Esophagus muscularis mucosa (tissue), 4 donors: ENCODE measurements at regions not wholly inside any gene's neighbourhood (a gene's known extent, or its start where the extent isn't known, plus 50 kb on each side); places are given as distances from the start of the nearest gene placed in this dataset.
"Not testable (repeated sequence)": the region's sequence is repeated elsewhere in the genome, so short reads cannot be mapped to it uniquely, and the experiment has no call there.

ENCODE experiments used
- DNase-seq: peaks from one replicate; pipeline ENCODE4 v3.0.0-alpha.2; 2017; ENCODE audit errors: extremely low spot score
- H3K27ac ChIP-seq, 4 donors: fragments of 200-600 bp; sonication (generic); replicated peaks in 1 of 4; 1 replicate in 3 of 4; 2 replicates in 1 of 4; pipeline ENCODE4 v1.5.1; 2016 to 2019; ENCODE audit warnings: mild to moderate bottlenecking in 1 of 4
- H3K27me3 ChIP-seq, 4 donors: fragments of 200-600 bp; sonication (generic); one replicate each; pipeline versions ENCODE4 v1.5.1 to v1.6.0; 2016 to 2019
- H3K36me3 ChIP-seq, 4 donors: fragments of 200-600 bp; sonication (generic); one replicate each; pipeline ENCODE4 v1.5.1; 2016 to 2019
- H3K4me1 ChIP-seq, 4 donors: fragments of 200-600 bp; sonication (generic); one replicate each; pipeline ENCODE4 v1.5.1; 2016 to 2019
- H3K4me3 ChIP-seq, 4 donors: fragments of 200-600 bp; sonication (generic); 1 replicate in 2 of 4; 2 replicates in 2 of 4; pipeline ENCODE4 v1.5.1; 2016 to 2019; ENCODE audit warnings: mild to moderate bottlenecking in 4 of 4, moderate library complexity in 1 of 4
- H3K9me3 ChIP-seq, 4 donors: fragments of 200-600 bp; sonication (generic); 1 replicate in 3 of 4; 2 replicates in 1 of 4; pipeline ENCODE4 v1.5.1; 2016 to 2019
- EP300 ChIP-seq: sonication (generic); formaldehyde crosslinking; IDR thresholded peaks from one replicate; pipeline ENCODE4 v1.6.1; 2017; ENCODE audit warnings: antibody characterized with exemption
- POLR2A ChIP-seq: fragments of 450-650 bp; IDR thresholded peaks from one replicate; pipeline ENCODE4 v1.6.1; 2017; ENCODE audit warnings: antibody characterized with exemption, moderate library complexity, mild to moderate bottlenecking, low read depth
- POLR2AphosphoS5 ChIP-seq, 2 donors: sonication (generic); formaldehyde crosslinking; IDR thresholded peaks; one replicate each; pipeline ENCODE4 v1.6.1; 2017; ENCODE audit warnings: antibody characterized with exemption in 2 of 2
- WGBS: methylation state at CpG from one replicate; pipeline ENCODE4 v1.1.5; 2018; 5-methylcytosine and 5-hydroxymethylcytosine counted together
- intact Hi-C: fragments of 100-400 bp; cut with DNase I; formaldehyde crosslinking; loops from one replicate; pipeline ENCODE4 v1.15.1; 2023
- TF ChIP-seq, protein P1 (sequence below), 3 experiments: fragments of 200-600 bp in 2 of 3; fragments of 450-650 bp in 1 of 3; sonication (generic) in 2 of 3; IDR thresholded peaks; one replicate each; pipeline ENCODE4 v1.5.1; 2017 to 2019; ENCODE audit warnings: antibody characterized with exemption in 3 of 3, mild to moderate bottlenecking in 2 of 3, moderate library complexity in 1 of 3

DNA sequence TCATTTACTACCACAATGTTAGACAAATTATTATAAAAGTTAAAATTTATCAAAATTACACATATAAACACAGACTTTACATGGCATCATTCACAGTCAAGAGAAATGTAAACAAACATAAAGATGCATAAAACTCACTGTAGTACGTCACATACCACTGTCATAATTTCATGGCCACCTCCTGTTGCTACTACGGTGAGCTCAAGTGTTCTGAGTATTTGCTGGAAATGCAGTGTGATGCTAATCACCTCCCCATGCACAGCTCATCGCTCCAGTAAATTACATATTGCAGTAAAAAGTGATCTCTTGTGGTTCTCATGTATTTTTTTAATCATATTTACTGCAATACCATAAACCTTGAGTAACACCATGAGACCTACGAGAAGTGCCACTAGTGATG is 247.7 kb upstream of the SFSWAP start:
- 72% methylated on average over 4 of the region's 4 CpGs for WGBS
- Histone ChIP-seq H3K4me1 (no peaks in the 10 kb centered on the region), H3K27me3 (peaks cover 0 to 58% (median 0%) of the 10 kb centered on the region in 4 donors), H3K4me3 (no peak overlapping the region), H3K9me3 (peaks cover 0 to 12% (median 5%) of the 10 kb centered on the region in 4 donors), H3K36me3 (no peaks in the 10 kb centered on the region), H3K27ac (no peak overlapping the region)
- DNase-seq = no peak
- TF ChIP-seq POLR2A = no peak
- TF ChIP-seq EP300 = no peak
- TF ChIP-seq POLR2AphosphoS5 (IDR thresholded peaks at IDR 0.05) = no peak
- TF ChIP-seq, protein P1, sequence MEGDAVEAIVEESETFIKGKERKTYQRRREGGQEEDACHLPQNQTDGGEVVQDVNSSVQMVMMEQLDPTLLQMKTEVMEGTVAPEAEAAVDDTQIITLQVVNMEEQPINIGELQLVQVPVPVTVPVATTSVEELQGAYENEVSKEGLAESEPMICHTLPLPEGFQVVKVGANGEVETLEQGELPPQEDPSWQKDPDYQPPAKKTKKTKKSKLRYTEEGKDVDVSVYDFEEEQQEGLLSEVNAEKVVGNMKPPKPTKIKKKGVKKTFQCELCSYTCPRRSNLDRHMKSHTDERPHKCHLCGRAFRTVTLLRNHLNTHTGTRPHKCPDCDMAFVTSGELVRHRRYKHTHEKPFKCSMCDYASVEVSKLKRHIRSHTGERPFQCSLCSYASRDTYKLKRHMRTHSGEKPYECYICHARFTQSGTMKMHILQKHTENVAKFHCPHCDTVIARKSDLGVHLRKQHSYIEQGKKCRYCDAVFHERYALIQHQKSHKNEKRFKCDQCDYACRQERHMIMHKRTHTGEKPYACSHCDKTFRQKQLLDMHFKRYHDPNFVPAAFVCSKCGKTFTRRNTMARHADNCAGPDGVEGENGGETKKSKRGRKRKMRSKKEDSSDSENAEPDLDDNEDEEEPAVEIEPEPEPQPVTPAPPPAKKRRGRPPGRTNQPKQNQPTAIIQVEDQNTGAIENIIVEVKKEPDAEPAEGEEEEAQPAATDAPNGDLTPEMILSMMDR (IDR thresholded peaks at IDR 0.05) = no peak
- intact Hi-C loops = no loop called here

DNA sequence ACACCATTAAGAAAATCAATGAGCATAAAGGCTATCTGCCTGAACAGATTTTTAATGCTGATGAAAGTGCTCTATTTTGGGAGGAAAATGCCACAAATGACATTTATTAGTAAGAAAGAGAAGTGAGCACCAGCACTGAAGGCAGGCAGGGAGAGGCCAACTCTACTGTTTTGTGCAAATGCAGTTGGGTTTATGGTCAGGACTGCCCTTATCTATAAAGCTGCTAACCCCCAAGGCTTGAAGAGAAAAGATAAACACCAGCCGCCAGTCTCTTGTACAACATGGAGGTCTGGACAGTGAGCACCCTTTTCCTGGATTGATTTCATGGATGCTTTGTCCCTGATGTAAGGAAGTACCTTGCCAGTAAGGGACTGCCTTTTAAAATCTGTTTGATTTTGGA is 246.8 kb upstream of the SFSWAP start:
- no peak for TF ChIP-seq EP300
- no peak for TF ChIP-seq POLR2AphosphoS5 (IDR thresholded peaks at IDR 0.05)
- no peak for TF ChIP-seq POLR2A
- TF ChIP-seq, protein P1 (IDR thresholded peaks at IDR 0.05) = no peak
- no peak for DNase-seq
- H3K27ac ChIP-seq = no peak overlapping the region
- 67% methylated on average over 1 of the region's 1 CpG for WGBS
- H3K4me3 ChIP-seq = no peak overlapping the region
- intact Hi-C loops = no loop called here
- H3K9me3 ChIP-seq = peaks cover 0 to 12% (median 5%) of the 10 kb centered on the region in 4 donors
- no peaks in the 10 kb centered on the region for H3K36me3 ChIP-seq
- no peaks in the 10 kb centered on the region for H3K4me1 ChIP-seq
- peaks cover 0 to 53% (median 0%) of the 10 kb centered on the region in 4 donors for H3K27me3 ChIP-seq

DNA sequence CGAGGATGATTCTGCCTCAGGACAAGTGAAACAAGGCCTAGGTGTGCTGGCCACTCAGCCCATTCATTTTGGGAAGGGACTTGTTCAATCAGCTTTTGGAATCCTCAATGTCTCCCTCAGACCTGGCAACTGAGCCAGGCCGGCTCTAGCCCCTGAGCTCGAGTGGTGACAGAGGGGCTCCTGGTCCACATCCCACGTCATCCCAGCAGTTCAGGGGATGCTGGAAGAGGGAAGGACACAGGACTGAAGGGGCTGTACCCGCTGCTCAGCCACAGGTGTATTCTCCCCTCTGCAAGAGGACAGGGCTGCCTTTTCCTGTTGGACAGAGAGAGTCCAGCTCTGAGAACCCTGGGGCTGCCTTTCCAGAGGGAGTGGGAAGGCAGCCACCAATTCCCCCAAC is 244.6 kb upstream of the SFSWAP start:
- intact Hi-C loops = no loop called here
- 88% methylated on average over 4 of the region's 5 CpGs for WGBS
- Histone ChIP-seq H3K4me3 (no peak overlapping the region), H3K36me3 (no peaks in the 10 kb centered on the region), H3K4me1 (no peaks in the 10 kb centered on the region), H3K9me3 (peaks cover 0 to 12% (median 5%) of the 10 kb centered on the region in 4 donors), H3K27ac (no peak overlapping the region), H3K27me3 (peaks cover 0 to 33% (median 0%) of the 10 kb centered on the region in 4 donors)
- DNase-seq = no peak
- TF ChIP-seq POLR2A (no peak), POLR2AphosphoS5 (IDR thresholded peaks at IDR 0.05) (no peak), EP300 (no peak)
- TF ChIP-seq, protein P1 (IDR thresholded peaks at IDR 0.05) = no peak

DNA sequence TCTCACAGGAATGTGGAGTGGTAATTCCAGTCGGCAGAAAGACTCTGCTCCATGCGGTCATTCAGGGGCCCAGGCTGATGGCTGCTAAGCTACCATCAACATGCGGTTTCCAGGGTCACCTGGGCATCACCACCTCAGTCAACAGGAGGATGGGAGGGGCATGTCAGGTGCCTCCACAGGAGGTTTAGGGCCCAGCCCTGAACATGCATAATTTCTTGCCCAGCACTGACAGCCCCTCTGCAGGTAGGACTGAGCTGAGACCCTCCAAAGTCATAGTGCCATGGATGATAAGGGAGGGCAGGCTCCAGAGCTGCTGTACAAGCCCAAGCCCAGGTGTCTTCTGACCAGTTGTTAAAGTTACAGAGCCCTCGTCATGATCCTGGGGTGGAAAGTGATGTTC is 244.0 kb upstream of the SFSWAP start:
- Histone ChIP-seq H3K27ac (no peak overlapping the region), H3K9me3 (peaks cover 0 to 12% (median 5%) of the 10 kb centered on the region in 4 donors), H3K4me1 (no peaks in the 10 kb centered on the region), H3K27me3 (peaks cover 0 to 33% (median 0%) of the 10 kb centered on the region in 4 donors), H3K36me3 (no peaks in the 10 kb centered on the region), H3K4me3 (no peak overlapping the region)
- WGBS = 100% methylated on average over 3 of the region's 4 CpGs
- intact Hi-C loops = no loop called here
- DNase-seq = no peak
- no peak for TF ChIP-seq POLR2A
- TF ChIP-seq, protein P1 (IDR thresholded peaks at IDR 0.05) = no peak
- no peak for TF ChIP-seq EP300
- TF ChIP-seq POLR2AphosphoS5 (IDR thresholded peaks at IDR 0.05) = no peak

DNA sequence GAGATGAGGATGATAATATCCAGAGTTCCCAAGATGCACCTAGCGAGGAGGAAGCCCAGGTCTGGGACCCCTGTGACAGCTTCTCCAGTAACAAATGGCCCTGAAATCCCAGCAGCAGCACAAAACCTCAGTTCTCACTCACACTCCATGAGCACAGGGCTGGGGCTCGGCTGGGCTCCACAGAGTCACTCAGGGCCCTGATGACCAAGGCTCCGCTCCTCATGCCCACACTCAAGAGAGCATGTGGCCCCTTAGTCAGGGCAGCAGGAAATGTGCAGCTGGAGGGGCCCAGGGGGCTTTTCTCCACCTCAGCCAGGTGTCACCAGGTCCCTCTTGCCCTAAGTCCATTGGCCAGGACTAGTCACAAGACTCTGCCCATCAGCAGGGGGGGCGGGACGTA is 242.7 kb upstream of the SFSWAP start:
- no peak for DNase-seq
- Histone ChIP-seq H3K4me1 (no peaks in the 10 kb centered on the region), H3K4me3 (no peak overlapping the region), H3K27me3 (peaks cover 0 to 42% (median 0%) of the 10 kb centered on the region in 4 donors), H3K36me3 (no peaks in the 10 kb centered on the region), H3K9me3 (peaks cover 0 to 12% (median 5%) of the 10 kb centered on the region in 4 donors), H3K27ac (no peak overlapping the region)
- TF ChIP-seq POLR2AphosphoS5 (IDR thresholded peaks at IDR 0.05) (no peak), POLR2A (no peak), EP300 (no peak)
- TF ChIP-seq, protein P1 (IDR thresholded peaks at IDR 0.05) = no peak
- intact Hi-C loops = no loop called here
- WGBS = 83% methylated on average over 5 of the region's 5 CpGs

DNA sequence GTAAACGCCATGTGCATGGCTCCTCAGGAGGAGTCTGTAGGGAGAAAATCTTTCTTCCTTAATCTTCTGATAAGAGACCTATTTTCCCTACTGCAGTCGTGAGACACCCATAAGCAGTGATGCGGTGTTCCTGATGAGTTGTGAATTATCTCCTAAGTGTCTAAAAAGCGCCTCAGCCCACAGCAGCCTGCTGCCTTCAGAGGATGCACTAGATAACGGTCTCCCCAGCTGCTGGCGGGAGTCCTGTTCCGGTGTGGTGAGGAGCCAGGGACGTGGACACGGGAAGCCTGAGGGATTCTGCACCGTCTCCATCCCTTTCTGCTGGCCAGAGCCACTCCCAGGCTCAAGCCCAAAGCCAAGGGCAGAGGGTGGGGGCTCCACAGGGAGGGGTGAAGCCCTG is 240.9 kb upstream of the SFSWAP start:
- Histone ChIP-seq H3K27me3 (peaks cover 0 to 52% (median 0%) of the 10 kb centered on the region in 4 donors), H3K9me3 (peaks cover 0 to 12% (median 5%) of the 10 kb centered on the region in 4 donors)
- DNase-seq, H3K27ac ChIP-seq, H3K4me3 ChIP-seq, intact Hi-C loops, H3K36me3 ChIP-seq, H3K4me1 ChIP-seq: not testable (repeated sequence)
- 87% methylated on average over 3 of the region's 10 CpGs for WGBS
